Stimulated activated CD4-positive, alpha-beta T cell treated with anti-CD3 and anti-CD28 coated beads, Interleukin-1b, Interleukin-23, amount 100 ng/mL, for 4 hours (primary cell): ENCODE measurements at regions not wholly inside any gene's neighbourhood (a gene's known extent, or its start where the extent isn't known, plus 50 kb on each side); places are given as distances from the start of the nearest gene placed in this dataset.
"Not testable (repeated sequence)": the region's sequence is repeated elsewhere in the genome, so short reads cannot be mapped to it uniquely, and the experiment has no call there.

Experiments used
- DNase-seq, 2 donors: peaks; one replicate each; pipeline ENCODE4 v3.0.0-alpha.2; 2020; ENCODE audit warnings: low read depth in 2 of 2

DNA sequence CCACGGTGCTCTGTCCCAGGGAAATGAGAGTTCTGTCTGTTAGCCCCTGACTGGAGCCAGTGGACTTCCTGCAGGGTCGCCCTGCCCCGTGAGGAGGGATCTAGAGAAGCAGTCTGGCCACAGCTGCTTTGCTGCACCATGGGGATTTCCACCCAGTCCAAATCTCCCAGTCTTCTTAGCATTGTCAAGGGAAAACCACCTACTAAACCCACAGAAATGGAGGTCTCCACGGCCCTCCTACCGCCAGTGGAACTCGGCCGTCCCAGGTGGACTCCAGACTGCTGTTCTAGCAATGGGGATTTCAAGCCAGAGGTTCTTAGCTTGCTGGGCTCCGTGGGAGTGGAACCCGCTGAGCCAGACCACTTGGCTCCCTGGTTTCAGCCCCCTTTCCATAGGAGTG lies 133.3 kb upstream of the PCDH7 start:
- no peak for DNase-seq

DNA sequence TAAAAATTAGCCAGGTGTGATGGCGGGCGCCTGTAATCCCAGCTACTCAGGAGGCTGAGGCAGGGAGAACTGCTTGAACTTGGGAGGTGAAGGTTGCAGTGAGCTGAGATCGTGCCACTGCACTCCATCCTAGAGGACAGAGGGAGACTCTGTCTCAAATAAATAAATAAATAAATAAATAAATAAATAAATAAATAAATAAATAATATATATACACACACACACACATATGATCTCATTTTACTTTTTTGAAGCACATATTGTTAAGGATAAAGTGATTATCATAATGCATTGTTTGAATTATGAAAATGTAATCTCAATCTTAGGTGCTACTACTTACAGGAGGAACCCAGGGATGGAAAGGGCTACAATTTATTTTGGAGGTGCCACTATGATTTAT lies 130.5 kb upstream of the PCDH7 start:
- DNase-seq = not testable (repeated sequence)

DNA sequence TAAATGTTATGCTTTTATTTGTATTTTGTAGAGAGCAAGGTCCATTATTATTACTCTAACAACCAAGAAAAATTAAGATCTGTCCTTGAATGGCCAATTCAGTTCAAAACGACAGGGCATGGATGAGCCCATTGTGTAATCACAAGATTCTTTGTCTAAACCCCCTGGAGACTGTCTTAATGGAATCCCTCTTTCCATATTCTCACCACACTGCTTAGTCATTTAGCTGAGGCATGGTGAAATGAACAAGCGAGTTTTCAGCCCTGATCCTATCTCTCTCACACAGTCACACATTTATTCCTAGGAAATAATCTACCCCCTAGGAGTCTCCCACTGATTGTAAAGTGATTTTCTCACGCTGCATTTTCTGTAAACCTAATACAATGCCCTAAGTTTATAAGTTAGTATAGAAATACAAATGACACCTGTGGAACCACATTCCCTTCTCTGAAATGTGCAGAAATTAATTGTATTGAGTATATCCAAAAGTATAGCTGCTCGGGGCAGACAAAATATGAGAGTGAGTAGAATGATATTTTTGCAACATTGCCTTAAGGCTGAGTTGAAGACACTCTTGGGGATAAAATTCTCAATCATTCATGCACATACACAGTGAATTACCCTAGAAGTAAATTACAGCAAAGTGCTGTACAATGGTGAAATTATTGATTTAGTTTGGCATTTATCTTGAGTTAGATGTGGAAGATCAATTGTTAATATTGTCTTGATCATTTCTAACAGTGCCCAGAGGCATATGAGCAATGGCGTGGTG lies 119.7 kb upstream of the PCDH7 start:
- no peak for DNase-seq

DNA sequence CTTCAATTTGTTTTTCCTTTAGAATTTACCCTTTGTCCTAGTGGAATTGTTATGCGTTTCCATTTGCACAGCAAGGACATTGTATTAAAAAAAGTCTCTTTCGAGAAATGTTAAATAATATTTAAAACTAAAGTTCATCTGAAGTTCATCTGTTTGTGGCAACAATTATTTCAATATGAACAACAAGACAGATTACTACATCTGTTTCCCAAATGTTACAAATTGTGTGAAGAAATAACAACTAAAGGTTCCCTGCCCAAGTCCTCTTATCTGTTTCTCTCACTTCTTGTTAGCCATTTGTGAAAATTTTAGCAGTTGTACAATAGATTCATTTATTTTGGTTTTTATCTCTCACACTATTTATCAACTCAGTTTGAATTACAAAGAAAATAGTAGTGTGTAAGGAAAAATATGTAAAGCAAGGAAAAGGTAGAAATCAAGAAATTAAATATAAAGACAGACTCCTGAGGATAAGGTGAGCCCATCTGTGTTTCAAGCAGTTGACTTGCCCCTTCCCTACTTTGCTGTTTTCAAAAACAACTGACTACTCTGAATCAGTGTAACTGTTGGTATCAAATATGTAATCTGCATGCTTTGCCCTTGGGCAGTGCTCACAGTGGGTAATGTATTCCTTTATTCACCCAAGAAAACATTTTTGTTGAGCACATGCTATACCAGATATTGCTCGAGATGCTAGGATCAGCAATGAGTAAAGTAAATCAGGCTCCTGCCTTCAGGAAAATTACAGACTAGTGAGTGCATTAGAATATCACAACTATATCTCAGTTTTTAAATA lies 118.9 kb upstream of the PCDH7 start:
- DNase-seq = no peak

DNA sequence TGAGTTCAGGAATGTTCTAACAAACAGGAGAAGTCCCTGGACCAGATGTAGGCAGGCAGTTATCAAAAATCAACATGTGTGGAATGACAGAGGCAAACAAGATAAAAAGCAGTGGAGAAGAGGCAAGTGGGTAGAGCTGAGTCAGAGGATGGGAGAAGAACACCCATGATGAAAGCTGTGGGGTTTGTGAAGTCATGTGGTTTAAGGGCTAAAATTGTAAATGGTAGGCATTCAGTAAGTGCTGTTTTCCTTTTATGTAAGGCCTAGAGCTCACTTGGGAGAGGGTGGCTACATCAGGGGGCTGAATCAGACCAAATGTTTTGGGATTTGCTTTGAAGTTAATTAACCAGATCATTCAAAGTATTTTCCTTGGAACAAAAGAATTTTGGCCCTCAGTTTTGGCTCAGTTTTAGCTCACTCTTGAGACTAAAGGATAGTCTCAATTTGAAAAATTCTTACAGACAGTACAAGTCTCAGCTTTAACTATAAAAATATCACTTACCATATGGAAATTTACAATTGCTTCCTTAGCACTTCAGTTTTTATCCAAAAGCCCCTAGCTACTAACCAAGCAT lies 114.5 kb upstream of the PCDH7 start:
- DNase-seq = no peak

DNA sequence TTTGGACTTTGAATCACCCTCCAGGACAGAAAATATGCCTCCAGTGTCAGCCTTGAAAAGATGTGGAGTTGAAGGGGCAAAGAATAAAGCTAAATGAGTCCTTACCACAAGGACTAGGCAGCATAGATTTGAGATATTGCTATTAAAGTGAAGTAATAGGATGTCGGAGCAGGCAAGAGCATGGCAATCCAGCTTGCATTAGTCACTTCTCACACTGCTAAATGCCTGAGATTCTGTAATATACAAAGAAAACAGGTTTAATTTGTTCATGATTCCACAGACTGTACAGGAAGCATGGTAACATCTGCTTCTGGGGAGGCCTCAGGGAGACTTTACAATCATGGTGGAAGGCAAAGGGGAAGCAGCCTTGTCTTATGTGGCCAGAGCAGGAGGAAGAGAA lies 109.8 kb upstream of the PCDH7 start:
- DNase-seq = no peak

DNA sequence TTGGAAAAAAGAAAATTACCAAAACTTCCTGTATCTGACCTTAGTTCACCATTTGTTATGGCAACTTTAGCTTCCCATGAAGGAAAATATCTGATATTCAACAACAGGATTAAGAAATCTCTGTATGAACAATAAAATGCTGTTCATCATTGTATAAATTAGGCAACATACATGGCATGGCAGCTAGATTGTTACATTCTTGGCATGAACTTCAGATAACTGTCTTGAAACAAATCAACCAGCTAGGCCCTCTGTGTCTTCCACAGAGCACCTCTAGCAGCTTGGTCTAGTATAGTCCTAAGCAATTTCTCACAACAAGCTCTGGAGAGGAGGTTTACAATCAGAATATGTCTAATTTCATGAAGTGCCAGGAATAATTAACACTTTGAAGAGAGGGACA lies 105.4 kb upstream of the PCDH7 start:
- no peak for DNase-seq

DNA sequence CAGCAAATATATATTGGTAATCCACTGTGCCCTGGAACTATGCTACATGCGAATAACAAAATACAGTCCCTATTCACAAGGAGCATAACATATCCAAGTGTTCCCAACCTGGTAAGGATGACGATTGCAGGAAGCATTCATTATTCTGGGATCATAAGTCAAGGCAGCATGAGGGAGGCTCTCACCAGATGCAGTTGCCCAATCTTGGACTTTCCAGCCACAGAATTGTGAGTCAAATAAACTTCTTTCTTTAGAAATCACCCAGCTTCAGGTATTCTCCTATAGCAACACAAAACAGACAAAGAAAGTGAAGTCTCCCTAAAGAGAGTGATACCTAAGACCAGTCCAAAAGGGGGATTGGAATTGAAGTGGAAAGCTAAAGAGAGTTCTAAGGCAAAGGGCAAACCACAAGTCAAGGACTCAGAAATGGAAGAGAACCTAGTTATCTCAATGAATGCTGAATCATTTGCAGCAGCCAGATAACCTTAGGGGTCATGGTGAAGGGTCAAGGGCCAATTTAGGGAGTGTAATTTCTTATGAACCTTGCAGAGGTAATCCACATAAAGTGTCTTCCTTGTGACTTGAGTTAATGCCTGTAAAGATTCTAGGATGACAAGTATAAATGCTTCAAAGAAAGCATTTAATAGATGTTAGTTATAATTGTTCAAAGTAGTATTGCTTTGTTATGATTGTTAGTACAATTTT lies 103.1 kb upstream of the PCDH7 start:
- DNase-seq = no peak

DNA sequence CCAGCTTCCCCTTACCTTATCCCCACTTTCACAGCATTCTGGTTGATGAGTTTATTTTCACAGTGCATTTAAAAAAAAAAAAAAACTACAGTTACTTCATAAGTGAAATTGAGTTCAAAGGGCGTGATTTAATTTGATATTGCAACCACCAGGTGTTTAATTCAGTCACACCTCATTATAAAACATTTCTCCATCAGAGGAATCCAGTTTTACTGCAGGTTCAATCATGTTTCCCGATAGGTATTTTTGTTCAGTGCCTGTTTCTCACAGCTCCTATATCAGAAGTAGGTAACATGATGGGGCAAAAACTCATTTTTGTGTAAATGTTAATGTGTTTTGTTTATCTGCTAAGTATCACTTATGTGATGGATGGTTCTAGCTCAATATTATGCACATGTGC lies 102.3 kb upstream of the PCDH7 start:
- no peak for DNase-seq

DNA sequence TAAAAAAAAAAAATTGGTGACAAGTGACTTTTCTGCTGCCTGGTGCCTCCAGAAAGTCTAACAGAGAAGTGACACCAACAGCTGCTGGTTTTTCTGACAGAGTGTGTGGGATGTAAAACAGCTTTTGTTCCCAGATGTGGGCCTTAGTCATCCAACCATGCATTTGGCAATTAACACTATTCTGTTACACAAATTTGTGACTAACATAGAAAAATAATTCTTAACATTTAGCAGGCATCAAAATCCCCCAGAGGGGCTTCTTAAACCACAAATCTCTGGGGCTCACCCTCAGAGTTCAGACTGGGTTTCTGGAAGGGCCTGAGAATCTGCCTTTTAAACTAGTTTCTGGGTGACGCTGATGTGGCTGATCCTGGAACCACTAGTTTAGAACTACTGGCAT lies 100.5 kb upstream of the PCDH7 start:
- no peak for DNase-seq

DNA sequence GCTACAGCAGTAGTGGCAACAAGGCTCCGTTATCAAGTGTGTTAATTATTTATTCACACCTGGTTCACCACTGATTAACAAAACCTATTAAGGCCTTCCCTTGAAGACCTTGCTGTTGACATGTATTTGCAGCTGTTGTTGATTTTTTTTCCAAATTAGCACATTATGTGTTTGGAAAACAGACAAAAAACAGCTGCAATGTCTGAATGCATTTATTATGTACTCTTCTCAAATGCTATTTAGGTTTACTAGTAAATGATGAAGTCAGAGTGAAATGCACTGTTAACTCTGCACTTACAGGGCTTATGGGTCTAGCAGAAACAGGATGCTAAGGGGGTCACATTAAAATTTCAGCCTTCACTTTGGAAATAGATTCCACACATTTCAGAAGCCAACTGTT lies 99.5 kb upstream of the PCDH7 start:
- DNase-seq = no peak

DNA sequence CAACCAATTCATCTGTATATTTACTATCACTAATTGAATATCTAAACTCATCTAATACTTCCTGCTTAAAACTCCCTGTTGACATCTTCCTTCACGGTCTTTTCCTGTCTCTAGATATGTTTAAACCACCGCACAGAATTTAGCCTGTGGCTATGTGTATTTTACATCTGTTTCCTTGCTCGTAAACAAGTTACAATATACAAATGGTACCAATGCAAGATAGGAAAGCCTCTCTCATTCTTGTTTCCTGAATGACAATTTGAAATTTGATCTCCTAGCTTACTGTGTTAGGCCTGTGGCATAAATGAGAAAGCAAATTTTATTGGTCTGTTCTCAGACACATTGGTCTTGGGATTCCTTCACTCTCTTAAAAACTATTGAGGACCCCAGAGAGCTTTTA lies 89.7 kb upstream of the PCDH7 start:
- DNase-seq = no peak

DNA sequence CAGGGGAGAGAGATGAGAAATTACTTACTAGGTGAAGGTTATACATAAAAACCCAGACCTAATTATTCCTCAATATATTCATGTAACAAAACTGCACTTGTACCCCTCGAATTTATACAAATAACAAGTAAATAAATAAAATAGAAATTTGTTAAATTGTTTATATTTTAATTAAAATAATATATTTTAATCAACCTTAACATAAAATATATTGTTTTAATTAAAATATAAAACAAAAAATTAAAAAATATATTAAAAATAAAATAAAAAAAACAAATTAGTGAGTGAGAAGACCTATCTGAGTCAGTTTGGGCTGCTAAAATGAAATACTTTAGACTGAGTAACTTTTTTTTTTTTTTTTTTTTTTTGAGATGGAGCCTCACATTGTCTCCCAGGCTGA lies 87.4 kb upstream of the PCDH7 start:
- DNase-seq = no peak

DNA sequence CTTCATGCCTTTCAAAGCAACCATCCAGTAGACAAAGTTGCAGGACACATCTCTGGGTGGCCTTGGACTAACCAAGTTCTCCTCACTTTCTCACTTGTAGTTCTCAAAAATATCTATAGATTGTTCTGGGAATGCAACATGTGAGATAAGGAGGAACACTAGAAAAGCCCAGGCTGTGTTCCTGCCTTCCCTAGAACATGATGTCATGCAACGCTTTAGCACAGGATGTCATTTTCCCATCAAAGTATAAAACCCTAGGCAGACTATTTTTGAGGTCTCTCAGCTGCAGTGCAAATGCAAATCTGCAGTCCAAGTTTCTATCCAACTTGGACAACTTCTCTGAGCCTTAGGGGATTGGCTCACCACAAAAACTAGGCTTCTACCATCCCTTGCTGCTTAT lies 78.8 kb upstream of the PCDH7 start:
- DNase-seq = no peak

DNA sequence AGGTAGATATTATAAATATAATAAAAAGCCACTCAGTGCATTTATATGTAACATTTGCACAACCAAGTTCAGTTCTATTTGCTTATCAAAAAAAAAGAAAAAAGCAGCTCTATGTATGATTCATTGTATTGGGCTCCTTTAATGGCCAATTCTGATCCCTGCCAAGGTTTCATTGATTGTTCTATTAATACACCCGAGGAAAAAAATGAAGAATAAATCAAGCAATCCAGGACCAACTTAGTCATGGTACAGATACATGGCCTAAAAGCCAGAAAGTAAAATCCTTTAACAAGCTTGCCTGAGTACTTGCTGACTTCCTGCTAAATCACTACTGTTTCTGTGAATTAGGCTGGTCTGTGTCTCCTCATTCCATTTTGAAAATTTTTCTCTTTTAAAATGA lies 77.6 kb upstream of the PCDH7 start:
- no peak for DNase-seq

DNA sequence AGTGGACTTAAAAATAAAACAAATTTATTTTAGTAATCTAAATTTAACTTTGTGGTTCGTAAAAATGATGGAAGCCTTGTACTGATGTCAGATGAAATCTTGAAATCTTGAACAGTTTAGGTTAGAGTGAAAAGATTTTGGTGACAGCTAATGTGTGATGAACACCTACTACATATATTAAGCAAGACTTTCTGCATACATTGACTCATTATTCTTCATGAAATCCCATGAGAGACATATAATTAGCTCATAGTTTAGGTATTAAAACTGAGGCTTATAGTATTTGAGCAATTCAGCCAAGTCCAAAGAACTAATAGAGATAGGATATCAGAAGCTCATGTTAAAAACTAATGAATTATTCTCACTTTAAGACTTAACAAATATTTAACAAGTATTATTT lies 66.9 kb upstream of the PCDH7 start:
- no peak for DNase-seq

DNA sequence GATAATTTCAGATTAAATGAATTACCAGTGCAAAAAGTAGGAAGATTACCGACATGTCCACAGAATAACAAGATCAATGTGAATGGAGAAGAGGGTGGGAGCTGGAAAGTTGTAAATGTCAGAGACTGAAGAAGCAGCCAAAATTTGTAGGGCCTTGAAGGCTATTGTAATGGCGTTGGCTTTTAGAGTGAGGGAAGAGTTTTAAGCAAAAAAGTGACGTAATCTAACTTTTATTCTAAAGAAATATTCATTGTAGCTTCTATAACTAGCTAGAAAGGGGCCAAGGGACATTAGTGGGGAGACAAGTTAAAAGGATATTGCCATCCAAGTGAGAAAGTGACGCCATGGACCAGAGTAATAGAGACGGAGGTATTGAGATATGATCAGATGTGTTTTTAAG lies 63.3 kb upstream of the PCDH7 start:
- DNase-seq = no peak

DNA sequence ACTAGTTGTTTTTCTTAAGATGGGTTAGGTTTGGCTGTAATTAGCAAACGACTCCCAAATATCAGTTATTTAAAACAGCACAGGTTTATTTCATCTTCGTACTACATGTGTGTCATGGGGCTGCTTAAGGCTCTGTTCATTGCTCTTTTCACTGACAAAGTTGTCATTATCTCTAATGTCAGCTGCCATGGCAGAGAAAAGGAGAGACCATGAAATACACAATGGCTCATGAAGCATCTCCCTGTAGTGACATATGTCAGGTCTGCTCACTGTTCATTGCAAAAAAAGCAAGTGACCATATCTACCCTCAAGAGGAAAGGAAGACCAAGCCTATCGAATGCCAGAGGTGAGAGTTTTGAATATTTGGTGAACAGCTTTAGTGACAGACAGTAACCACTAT lies 52.2 kb upstream of the PCDH7 start:
- no peak for DNase-seq

DNA sequence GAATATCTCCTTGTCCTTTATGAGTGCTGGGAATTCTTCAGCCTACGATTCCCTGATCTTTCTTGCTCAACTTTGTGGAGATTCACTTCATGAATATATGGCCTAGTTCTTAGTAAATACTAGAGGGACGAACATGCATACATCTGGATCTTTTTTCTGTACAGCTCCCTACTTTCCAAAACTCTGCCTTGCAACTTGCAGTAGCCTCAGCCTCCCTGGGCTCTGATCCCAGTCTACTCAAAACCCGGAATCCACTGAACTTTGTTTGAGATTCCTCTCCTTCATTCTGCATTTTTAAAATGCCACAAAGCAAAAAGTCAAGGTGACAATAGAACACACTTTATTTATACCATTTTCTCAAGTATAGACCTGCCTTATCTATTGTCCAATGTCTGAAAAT lies 50.0 kb upstream of the PCDH7 start:
- DNase-seq = no peak
